Lower lobe of right lung (tissue), 2 donors: ENCODE measurements at regions not wholly inside any gene's neighbourhood (a gene's known extent, or its start where the extent isn't known, plus 50 kb on each side); places are given as distances from the start of the nearest gene placed in this dataset.

Source experiments
- ATAC-seq, 2 donors: fragments of 200-7000 bp; cut with Tn5 transposase; one replicate each; pipeline ENCODE4 v1.9.1; 2020 to 2022; ENCODE audit warnings: mild to moderate bottlenecking in 2 of 2, moderate library complexity in 2 of 2
- DNase-seq: peaks from one replicate; pipeline ENCODE4 v3.0.0-alpha.2; 2020
- H3K27ac ChIP-seq: fragments of 200-600 bp; one replicate; pipeline ENCODE4 v1.8.0; 2022
- H3K27me3 ChIP-seq: fragments of 200-600 bp; one replicate; pipeline ENCODE4 v1.8.0; 2022; ENCODE audit warnings: low read depth
- H3K36me3 ChIP-seq: fragments of 200-600 bp; one replicate; pipeline ENCODE4 v1.8.0; 2022; ENCODE audit warnings: mild to moderate bottlenecking
- H3K4me1 ChIP-seq: fragments of 200-600 bp; one replicate; pipeline ENCODE4 v1.8.0; 2022
- H3K4me3 ChIP-seq: fragments of 200-600 bp; one replicate; pipeline ENCODE4 v1.8.0; 2022; ENCODE audit warnings: mild to moderate bottlenecking
- H3K9me3 ChIP-seq: fragments of 200-600 bp; one replicate; pipeline ENCODE4 v1.8.0; 2022
- intact Hi-C: fragments of 100-400 bp; cut with DNase I; formaldehyde crosslinking; loops from one replicate; pipeline ENCODE4 v1.11.0; 2022
- TF ChIP-seq, protein P1 (sequence below): fragments of 200-600 bp; IDR thresholded peaks from one replicate; pipeline ENCODE4 v1.8.0; 2022; ENCODE audit warnings: antibody characterized with exemption, mild to moderate bottlenecking
- donor health status: DM: no; HTN: yes; CAD: no; lungs with severe emphysema.

- H3K9me3 ChIP-seq = no peaks in the 10 kb centered on the region
- TF ChIP-seq, protein P1, sequence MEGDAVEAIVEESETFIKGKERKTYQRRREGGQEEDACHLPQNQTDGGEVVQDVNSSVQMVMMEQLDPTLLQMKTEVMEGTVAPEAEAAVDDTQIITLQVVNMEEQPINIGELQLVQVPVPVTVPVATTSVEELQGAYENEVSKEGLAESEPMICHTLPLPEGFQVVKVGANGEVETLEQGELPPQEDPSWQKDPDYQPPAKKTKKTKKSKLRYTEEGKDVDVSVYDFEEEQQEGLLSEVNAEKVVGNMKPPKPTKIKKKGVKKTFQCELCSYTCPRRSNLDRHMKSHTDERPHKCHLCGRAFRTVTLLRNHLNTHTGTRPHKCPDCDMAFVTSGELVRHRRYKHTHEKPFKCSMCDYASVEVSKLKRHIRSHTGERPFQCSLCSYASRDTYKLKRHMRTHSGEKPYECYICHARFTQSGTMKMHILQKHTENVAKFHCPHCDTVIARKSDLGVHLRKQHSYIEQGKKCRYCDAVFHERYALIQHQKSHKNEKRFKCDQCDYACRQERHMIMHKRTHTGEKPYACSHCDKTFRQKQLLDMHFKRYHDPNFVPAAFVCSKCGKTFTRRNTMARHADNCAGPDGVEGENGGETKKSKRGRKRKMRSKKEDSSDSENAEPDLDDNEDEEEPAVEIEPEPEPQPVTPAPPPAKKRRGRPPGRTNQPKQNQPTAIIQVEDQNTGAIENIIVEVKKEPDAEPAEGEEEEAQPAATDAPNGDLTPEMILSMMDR = no peak
- intact Hi-C loops = no loop called here
- H3K4me3 ChIP-seq = no peak overlapping the region
- no peak overlapping the region for H3K27ac ChIP-seq
- ATAC-seq (no peak), DNase-seq (no peak)
- no peaks in the 10 kb centered on the region for H3K4me1 ChIP-seq
- no peaks in the 10 kb centered on the region for H3K27me3 ChIP-seq
- no peaks in the 10 kb centered on the region for H3K36me3 ChIP-seq
Observed at GRCh38 chr12:23066095-23066494, 441.1 kb downstream of the ETNK1 start.

GRCh38 chr12:23083267-23083666 is 458.3 kb downstream of the ETNK1 start:
- no peaks in the 10 kb centered on the region for H3K27me3 ChIP-seq
- no peak overlapping the region for H3K4me3 ChIP-seq
- TF ChIP-seq, protein P1 = no peak
- no peaks in the 10 kb centered on the region for H3K9me3 ChIP-seq
- no peaks in the 10 kb centered on the region for H3K36me3 ChIP-seq
- H3K4me1 ChIP-seq = no peaks in the 10 kb centered on the region
- H3K27ac ChIP-seq = no peak overlapping the region
- intact Hi-C loops = no loop called here
- no peak for ATAC-seq
- no peak for DNase-seq

GRCh38 chr12:23084236-23084995 is 459.4 kb downstream of the ETNK1 start:
- Histone ChIP-seq H3K4me3 (no peak overlapping the region), H3K9me3 (no peaks in the 10 kb centered on the region), H3K27ac (no peak overlapping the region), H3K36me3 (no peaks in the 10 kb centered on the region), H3K27me3 (no peaks in the 10 kb centered on the region), H3K4me1 (no peaks in the 10 kb centered on the region)
- DNase-seq = no peak
- TF ChIP-seq, protein P1 = no peak
- intact Hi-C loops = no loop called here
- no peak for ATAC-seq

DNA sequence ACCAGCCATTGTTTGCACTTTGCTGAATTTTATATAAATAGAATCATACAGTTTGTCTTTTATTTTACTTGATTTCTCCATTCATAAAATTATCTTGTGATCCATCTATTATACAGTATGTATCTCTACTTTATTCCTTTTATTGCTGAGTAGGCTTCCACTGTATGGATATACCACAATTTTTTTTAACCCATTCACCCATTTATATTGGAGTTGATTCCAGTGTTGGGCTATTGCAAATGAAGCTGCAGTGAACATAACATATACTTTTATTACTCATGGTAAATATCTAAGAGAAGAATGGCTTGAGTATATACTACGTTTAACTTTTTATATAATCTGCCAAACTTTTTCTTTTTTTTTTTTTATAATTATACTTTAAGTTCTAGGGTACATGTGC is 463.6 kb downstream of the ETNK1 start:
- Histone ChIP-seq H3K36me3 (no peaks in the 10 kb centered on the region), H3K27me3 (no peaks in the 10 kb centered on the region), H3K4me3 (no peak overlapping the region), H3K9me3 (no peaks in the 10 kb centered on the region), H3K27ac (no peak overlapping the region), H3K4me1 (no peaks in the 10 kb centered on the region)
- no peak for DNase-seq
- TF ChIP-seq, protein P1 = no peak
- intact Hi-C loops = no loop called here
- ATAC-seq = no peak

GRCh38 chr12:23093488-23093887 is 468.5 kb downstream of the ETNK1 start:
- H3K27me3 ChIP-seq = no peaks in the 10 kb centered on the region
- TF ChIP-seq, protein P1 = no peak
- no peak overlapping the region for H3K27ac ChIP-seq
- intact Hi-C loops = no loop called here
- ATAC-seq (no peak), DNase-seq (no peak)
- H3K4me3 ChIP-seq = no peak overlapping the region
- no peaks in the 10 kb centered on the region for H3K36me3 ChIP-seq
- no peaks in the 10 kb centered on the region for H3K9me3 ChIP-seq
- no peaks in the 10 kb centered on the region for H3K4me1 ChIP-seq
